ENCODE measurements at regions not wholly inside any gene's neighbourhood (a gene's known extent, or its start where the extent isn't known, plus 50 kb on each side); places are given as distances from the start of the nearest gene placed in this dataset.

GRCh38 chr6:169337886-169338445, 84.3 kb upstream of the THBS2 start:
- TF ChIP-seq CTCF (conservative IDR thresholded peaks at IDR 0.05): no peak
- no peak overlapping the region for H3K27ac ChIP-seq

DNA sequence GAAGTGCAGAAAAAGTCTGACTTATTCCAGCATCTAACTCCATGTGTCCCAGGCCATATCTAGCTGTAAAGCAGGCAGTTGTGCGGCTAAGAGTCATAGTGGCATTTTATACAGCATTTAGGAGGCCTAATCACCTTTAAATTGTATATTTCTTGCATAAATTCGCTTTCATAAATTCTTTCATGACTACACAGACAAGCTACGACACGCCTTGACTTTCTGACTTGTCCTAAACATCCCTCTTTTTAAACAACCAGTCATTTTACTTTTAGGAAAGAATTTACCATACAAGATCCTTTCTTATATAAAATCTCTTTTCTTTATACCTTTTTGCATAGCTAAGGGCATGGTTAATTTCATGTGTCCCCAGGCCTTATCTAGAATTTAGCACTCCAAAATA, 81.7 kb upstream of the THBS2 start:
- no peak for TF ChIP-seq CTCF (conservative IDR thresholded peaks at IDR 0.05)
- H3K27ac ChIP-seq: no peak overlapping the region

GRCh38 chr6:169332250-169332649, 78.6 kb upstream of the THBS2 start:
- TF ChIP-seq CTCF (conservative IDR thresholded peaks at IDR 0.05): no peak
- no peak overlapping the region for H3K27ac ChIP-seq

- H3K27ac ChIP-seq: no peak overlapping the region
- no peak for TF ChIP-seq CTCF (conservative IDR thresholded peaks at IDR 0.05)
These were observed 74.6 kb upstream of the THBS2 start for GRCh38 chr6:169328112-169328801.

DNA sequence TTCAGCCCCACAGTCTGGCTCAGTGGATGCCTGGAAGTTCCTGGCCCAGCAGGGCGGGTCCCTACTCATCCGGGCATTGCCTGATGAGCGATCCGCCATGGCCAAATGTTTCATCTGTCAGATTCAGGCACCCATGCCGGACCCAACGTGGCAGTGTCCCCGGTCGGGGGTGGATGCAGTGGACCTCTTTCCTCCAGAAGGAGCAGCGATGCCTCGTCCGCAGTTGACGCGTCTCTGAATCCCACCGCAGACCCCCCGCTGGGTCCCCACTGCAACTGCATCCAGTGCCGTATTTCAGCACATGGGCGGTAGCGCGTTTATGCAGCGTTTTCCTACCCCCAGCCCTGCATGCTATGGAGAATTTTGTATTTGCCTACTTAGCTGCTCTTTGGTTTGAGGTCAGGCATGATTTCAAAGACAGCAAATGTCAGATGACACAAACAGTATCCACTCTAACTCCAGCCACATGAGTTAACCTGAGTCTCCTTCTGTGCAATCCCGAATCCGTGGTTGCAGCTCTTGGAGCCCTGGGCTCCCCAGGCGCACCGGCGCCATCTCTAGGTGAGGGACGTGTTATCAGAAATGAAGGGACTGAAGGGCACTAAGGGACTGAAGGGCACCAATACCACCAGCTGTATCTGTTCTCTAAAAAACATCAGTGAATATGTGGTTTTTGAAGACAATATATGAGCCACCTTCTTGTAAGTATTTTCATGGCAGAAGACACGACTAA, 72.6 kb upstream of the THBS2 start:
- peak; percentile 50 for TF ChIP-seq CTCF (conservative IDR thresholded peaks at IDR 0.05)
- H3K27ac ChIP-seq: no peak overlapping the region

DNA sequence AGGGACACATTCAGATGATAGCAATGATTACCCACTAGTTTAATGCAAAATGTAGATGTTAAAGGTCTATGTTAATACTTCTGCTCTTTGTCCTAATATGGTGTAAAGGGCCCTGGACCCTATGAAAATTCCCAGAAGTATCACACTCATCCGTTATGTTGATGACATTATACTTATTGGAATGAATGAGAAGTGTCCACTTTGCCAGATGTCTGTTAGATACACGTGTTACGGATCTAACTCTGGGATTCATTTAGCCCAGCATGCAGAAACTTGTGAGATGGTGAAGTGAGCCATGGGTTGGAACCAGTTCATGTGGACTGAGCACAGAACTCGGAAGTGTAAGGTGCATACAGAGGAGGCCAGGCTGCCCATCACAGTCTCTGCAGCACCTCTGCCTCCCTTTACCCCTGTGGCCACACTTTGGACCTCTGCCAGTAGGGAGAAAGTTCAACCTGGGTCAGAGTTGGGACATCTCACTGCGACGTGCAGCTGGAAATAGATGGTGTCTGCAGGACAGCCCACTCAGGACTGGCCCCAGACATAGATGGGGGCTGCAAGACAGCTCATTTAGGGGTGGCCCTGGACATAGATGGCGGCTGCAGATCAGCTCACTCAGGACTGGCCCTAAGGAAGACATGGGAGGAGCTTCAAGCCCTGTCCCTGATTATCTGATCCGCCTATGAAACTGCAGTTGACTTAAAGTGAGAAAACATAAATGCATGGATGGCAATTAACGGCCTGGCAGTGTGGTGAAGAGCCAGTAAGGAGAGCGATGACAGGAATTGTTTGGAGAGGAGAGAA, 71.2 kb upstream of the THBS2 start:
- no peak overlapping the region for H3K27ac ChIP-seq
- TF ChIP-seq CTCF (conservative IDR thresholded peaks at IDR 0.05): no peak

DNA sequence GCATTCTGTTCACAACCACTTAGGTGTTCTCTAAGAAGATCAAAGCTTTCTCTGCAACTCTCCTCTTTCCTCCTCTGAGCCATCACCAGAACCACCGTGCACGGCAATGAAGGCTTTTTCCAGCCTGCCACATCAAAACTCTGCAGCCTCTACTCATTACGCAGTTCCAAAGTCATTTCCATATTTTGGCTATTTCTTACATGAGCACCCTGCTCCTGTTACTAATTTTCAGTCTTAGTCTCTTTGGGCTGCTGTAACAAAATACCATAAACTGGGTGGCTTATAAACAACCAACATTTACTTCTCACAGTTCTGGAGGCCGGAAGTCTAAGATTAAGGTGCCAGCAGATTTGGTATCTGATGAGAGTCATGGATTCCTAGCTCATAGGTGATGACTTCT, 70.4 kb upstream of the THBS2 start:
- no peak overlapping the region for H3K27ac ChIP-seq
- TF ChIP-seq CTCF (conservative IDR thresholded peaks at IDR 0.05): no peak
